Upper lobe of left lung (tissue), 6 donors: ENCODE measurements at regions not wholly inside any gene's neighbourhood (a gene's known extent, or its start where the extent isn't known, plus 50 kb on each side); places are given as distances from the start of the nearest gene placed in this dataset.

Experiments
- ATAC-seq, 2 donors: fragments of 200-7000 bp; cut with Tn5 transposase; one replicate each; pipeline ENCODE4 v1.9.1; 2022; ENCODE audit warnings: mild to moderate bottlenecking in 2 of 2, moderate library complexity in 2 of 2; ENCODE audit not compliant: low FRiP score in 2 of 2
- DNase-seq, 2 donors: peaks; one replicate each; pipeline ENCODE4 v3.0.0-alpha.2; 2019 to 2020
- H3K27ac ChIP-seq, 4 donors: fragments of 200-600 bp; sonication (generic); one replicate each; pipeline ENCODE4 v1.5.1; 2016 to 2019
- H3K27me3 ChIP-seq, 4 donors: fragments of 200-600 bp; sonication (generic); one replicate each; pipeline ENCODE4 v1.5.1; 2017 to 2019
- H3K36me3 ChIP-seq, 4 donors: fragments of 200-600 bp; sonication (generic); one replicate each; pipeline ENCODE4 v1.5.1; 2016 to 2019
- H3K4me1 ChIP-seq, 4 donors: fragments of 200-600 bp; sonication (generic); one replicate each; pipeline ENCODE4 v1.5.1; 2018 to 2019
- H3K4me3 ChIP-seq, 4 donors: fragments of 200-600 bp; sonication (generic); one replicate each; pipeline ENCODE4 v1.5.1; 2017 to 2019; ENCODE audit warnings: mild to moderate bottlenecking in 2 of 4, moderate library complexity in 1 of 4
- H3K9me3 ChIP-seq, 4 donors: fragments of 200-600 bp; sonication (generic); one replicate each; pipeline ENCODE4 v1.5.1; 2018 to 2019
- EP300 ChIP-seq, 4 donors: sonication (generic); formaldehyde crosslinking; IDR thresholded peaks; one replicate each; pipeline ENCODE4 v1.5.1; 2017; ENCODE audit warnings: antibody characterized with exemption in 4 of 4, control low read depth in 2 of 4
- POLR2A ChIP-seq, 4 donors: fragments of 450-650 bp; IDR thresholded peaks; one replicate each; pipeline ENCODE4 v1.5.1; 2016 to 2017; ENCODE audit warnings: antibody characterized with exemption in 4 of 4, mild to moderate bottlenecking in 2 of 4
- POLR2AphosphoS5 ChIP-seq, 2 donors: sonication (generic); formaldehyde crosslinking; IDR thresholded peaks; one replicate each; pipeline ENCODE4 v1.5.1; 2017; ENCODE audit warnings: antibody characterized with exemption in 2 of 2
- WGBS, 2 donors: methylation state at CpG; one replicate each; pipeline ENCODE4 v1.1.5; 2017 to 2018; 5-methylcytosine and 5-hydroxymethylcytosine counted together
- TF ChIP-seq, protein P1 (sequence below), 6 experiments: fragments of 450-650 bp in 4 of 6; fragments of 200-600 bp in 2 of 6; sonication (generic) in 2 of 6; IDR thresholded peaks; one replicate each; pipeline ENCODE4 v1.5.1; 2016 to 2019; ENCODE audit warnings: antibody characterized with exemption in 6 of 6
- donor health status: DM: no; HTN: no; CAD: no; lungs with moderate emphysema.
- donor health status: DM: no; HTN: yes; CAD: no; lungs with severe emphysema.

DNA sequence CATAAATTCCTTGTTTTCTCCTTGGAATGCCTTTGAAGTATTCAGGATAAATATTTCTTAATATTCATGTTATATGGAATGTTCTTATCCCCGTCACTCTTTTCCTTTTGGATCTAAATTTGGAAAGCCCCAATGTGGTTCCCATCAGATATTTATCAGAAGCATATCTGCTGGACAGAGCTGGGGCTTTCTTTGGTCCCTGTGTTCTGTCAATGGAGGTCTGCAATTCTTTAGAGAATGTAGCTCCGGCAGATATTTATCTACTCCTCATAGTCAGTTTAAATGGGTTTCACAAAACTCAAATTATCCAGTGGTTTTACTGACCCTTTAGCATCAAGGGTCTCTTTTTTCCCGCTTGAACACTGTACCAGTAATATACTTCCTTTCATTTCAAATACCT is 167.8 kb upstream of the SCN7A start:
- TF ChIP-seq POLR2A (IDR thresholded peaks at IDR 0.05) (no peak), POLR2AphosphoS5 (IDR thresholded peaks at IDR 0.05) (no peak), EP300 (IDR thresholded peaks at IDR 0.05) (no peak)
- H3K4me1 ChIP-seq, result no peaks in the 10 kb centered on the region
- H3K27ac ChIP-seq, result no peak overlapping the region
- no peak for DNase-seq
- H3K36me3 ChIP-seq, result no peaks in the 10 kb centered on the region
- H3K9me3 ChIP-seq, result no peaks in the 10 kb centered on the region
- H3K27me3 ChIP-seq, result no peaks in the 10 kb centered on the region
- 74 to 78% methylated on average over 3 of the region's 3 CpGs for WGBS, 2 donors
- no peak overlapping the region for H3K4me3 ChIP-seq
- ATAC-seq, result no peak

DNA sequence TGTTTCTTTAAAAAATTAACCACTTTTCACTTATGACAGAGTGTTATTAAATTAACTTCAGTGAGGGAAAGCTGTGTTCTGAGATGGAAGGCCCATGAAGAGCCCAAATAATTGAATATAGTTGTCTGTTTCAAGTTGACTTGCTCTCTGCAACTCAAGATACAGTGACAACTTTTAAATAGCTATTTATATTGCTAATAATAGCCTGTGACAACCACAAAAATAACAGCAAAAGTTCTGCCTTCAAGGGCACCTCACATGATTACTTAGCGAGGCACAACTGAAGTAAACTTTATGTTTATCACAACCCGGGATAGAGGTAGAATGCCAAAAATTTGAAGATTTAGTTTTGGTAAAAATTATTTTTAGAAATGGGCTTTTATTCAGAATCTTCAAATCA is 167.3 kb upstream of the SCN7A start:
- DNase-seq (no peak), ATAC-seq (no peak)
- H3K4me1 ChIP-seq, result no peaks in the 10 kb centered on the region
- TF ChIP-seq, protein P1, sequence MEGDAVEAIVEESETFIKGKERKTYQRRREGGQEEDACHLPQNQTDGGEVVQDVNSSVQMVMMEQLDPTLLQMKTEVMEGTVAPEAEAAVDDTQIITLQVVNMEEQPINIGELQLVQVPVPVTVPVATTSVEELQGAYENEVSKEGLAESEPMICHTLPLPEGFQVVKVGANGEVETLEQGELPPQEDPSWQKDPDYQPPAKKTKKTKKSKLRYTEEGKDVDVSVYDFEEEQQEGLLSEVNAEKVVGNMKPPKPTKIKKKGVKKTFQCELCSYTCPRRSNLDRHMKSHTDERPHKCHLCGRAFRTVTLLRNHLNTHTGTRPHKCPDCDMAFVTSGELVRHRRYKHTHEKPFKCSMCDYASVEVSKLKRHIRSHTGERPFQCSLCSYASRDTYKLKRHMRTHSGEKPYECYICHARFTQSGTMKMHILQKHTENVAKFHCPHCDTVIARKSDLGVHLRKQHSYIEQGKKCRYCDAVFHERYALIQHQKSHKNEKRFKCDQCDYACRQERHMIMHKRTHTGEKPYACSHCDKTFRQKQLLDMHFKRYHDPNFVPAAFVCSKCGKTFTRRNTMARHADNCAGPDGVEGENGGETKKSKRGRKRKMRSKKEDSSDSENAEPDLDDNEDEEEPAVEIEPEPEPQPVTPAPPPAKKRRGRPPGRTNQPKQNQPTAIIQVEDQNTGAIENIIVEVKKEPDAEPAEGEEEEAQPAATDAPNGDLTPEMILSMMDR (IDR thresholded peaks at IDR 0.05), result no peak
- TF ChIP-seq EP300 (IDR thresholded peaks at IDR 0.05) (no peak), POLR2A (IDR thresholded peaks at IDR 0.05) (no peak)
- no peak overlapping the region for H3K27ac ChIP-seq
- no peaks in the 10 kb centered on the region for H3K36me3 ChIP-seq
- H3K9me3 ChIP-seq, result no peaks in the 10 kb centered on the region
- H3K4me3 ChIP-seq, result no peak overlapping the region
- H3K27me3 ChIP-seq, result no peaks in the 10 kb centered on the region
- 76 to 87% methylated on average over 2 of the region's 2 CpGs for WGBS, 2 donors

DNA sequence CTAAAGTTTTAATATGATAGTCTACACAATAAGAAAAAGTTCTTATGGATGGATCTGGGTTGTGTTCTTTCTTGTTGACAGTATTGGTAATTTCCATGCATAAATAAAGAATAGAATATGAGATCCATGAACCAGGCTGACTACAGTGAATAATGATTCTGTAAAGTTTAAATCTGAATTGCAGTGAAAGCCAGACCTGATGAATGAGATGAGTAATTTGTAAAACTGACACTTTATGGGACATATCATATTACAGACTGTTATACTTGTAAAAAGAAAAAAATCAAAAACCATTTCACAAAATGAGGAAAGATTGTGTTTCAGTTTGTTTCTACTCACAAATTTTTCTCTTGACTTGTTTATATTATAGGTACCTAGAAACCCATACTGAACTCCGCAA is 164.9 kb upstream of the SCN7A start:
- Histone ChIP-seq H3K4me1 (no peaks in the 10 kb centered on the region), H3K9me3 (no peaks in the 10 kb centered on the region), H3K27ac (no peak overlapping the region), H3K4me3 (no peak overlapping the region), H3K27me3 (no peaks in the 10 kb centered on the region), H3K36me3 (no peaks in the 10 kb centered on the region)
- DNase-seq (no peak), ATAC-seq (no peak)
- TF ChIP-seq POLR2AphosphoS5 (IDR thresholded peaks at IDR 0.05), result no peak
- TF ChIP-seq EP300 (IDR thresholded peaks at IDR 0.05), result no peak
- TF ChIP-seq, protein P1 (IDR thresholded peaks at IDR 0.05), result no peak
- TF ChIP-seq POLR2A (IDR thresholded peaks at IDR 0.05), result no peak
- WGBS, 2 donors, result 88 to 93% methylated on average over 1 of the region's 1 CpG

DNA sequence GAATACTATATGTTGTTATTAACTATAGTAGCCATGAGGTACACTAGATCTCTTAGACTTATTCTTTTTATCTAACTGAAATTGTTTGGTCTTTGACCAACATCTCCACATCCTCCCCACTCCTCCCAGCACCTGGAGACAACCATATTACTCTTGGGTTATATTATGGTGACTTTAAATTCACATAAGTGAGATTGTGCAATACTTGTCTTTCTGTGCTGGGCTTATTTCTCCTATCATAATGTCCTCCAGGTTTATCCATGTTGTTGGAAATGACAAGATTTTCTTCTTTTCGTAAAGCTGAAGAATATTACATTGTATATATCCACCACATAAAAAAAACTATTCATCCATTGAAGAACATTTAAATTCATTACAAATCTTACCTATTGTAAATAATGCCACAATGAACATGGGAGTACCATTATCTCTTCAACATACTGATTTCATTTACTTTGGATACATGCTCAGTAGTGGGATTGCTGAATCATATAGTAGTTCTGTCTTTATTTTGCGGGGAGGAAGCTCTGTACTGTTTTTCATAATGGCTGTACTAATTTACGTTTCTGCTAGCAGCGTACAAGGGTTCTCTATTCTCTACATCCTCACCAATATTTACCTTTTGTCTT is 159.2 kb upstream of the SCN7A start:
- TF ChIP-seq, protein P1 (IDR thresholded peaks at IDR 0.05), result no peak
- no peak for TF ChIP-seq POLR2AphosphoS5 (IDR thresholded peaks at IDR 0.05)
- TF ChIP-seq POLR2A (IDR thresholded peaks at IDR 0.05), result no peak
- TF ChIP-seq EP300 (IDR thresholded peaks at IDR 0.05), result no peak
- Histone ChIP-seq H3K27ac (no peak overlapping the region), H3K4me3 (no peak overlapping the region), H3K36me3 (no peaks in the 10 kb centered on the region), H3K4me1 (no peaks in the 10 kb centered on the region), H3K27me3 (no peaks in the 10 kb centered on the region), H3K9me3 (no peaks in the 10 kb centered on the region)
- no peak for ATAC-seq
- no peak for DNase-seq
- WGBS, 2 donors, result 61 to 76% methylated on average over 4 of the region's 4 CpGs

DNA sequence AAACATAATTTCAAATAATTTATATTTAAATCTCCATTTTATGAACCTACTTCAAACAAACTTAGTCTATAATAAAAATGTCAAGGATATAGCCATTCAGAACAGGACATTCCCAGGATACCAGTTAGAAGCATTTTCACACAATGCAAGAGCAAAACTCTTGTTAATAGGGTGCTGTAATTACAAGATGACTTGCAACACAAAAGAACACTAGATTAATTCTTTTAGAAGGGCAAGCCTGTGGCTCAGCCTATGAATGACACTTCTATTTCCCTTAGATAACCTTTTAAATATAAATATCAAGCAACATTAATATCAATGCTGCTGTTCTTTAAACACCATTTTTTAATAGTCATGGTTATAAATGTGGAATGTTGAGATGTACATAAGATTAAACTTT is 157.9 kb upstream of the SCN7A start:
- no peak overlapping the region for H3K27ac ChIP-seq
- DNase-seq, result no peak
- H3K4me1 ChIP-seq, result no peaks in the 10 kb centered on the region
- no peaks in the 10 kb centered on the region for H3K36me3 ChIP-seq
- no peak for ATAC-seq
- no peaks in the 10 kb centered on the region for H3K27me3 ChIP-seq
- H3K9me3 ChIP-seq, result no peaks in the 10 kb centered on the region
- H3K4me3 ChIP-seq, result no peak overlapping the region
- no peak for TF ChIP-seq POLR2A (IDR thresholded peaks at IDR 0.05)

DNA sequence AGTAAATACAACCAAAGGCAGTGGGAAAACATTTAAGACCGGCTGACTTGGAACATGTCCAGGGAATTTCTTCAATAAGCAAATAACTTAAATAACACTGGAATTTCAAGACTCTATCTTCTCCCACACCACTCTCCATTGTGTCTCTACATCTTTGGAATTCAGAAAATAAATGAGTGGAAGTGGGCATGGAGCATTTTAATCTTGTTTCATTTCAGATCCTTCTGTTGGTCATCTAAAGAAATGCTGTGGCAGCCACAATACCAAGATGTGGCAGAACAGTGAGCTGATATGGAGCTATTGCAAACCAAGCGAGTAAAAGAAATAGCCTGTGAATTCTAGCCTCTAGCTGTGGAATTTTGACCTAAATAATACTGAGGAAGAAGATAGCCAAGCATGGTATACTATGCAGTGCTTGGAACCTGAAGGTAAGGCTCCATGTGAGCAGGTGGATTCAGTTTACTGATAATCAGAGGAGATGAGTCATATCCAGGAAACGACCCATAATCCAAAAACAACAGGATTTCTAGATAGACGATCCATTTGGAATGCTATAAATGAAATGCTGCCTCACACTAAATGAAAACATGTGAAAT is 157.1 kb upstream of the SCN7A start:
- H3K27ac ChIP-seq, result no peak overlapping the region

More for the DNA sequence above, 157.1 kb upstream of the SCN7A start:
- WGBS, 2 donors, result 41 to 47% methylated on average over 4 of the region's 4 CpGs
- no peak for DNase-seq
- TF ChIP-seq, protein P1 (IDR thresholded peaks at IDR 0.05), result no peak
- TF ChIP-seq POLR2AphosphoS5 (IDR thresholded peaks at IDR 0.05), result no peak
- no peak for TF ChIP-seq POLR2A (IDR thresholded peaks at IDR 0.05)
- no peak for TF ChIP-seq EP300 (IDR thresholded peaks at IDR 0.05)
- Histone ChIP-seq H3K36me3 (no peaks in the 10 kb centered on the region), H3K27me3 (no peaks in the 10 kb centered on the region), H3K4me3 (no peak overlapping the region), H3K9me3 (no peaks in the 10 kb centered on the region), H3K4me1 (no peaks in the 10 kb centered on the region)
- ATAC-seq, result no peak
